GM12874 (cell line): ENCODE measurements at regions not wholly inside any gene's neighbourhood (a gene's known extent, or its start where the extent isn't known, plus 50 kb on each side); places are given as distances from the start of the nearest gene placed in this dataset.

Source experiments
- CTCF ChIP-seq: IDR thresholded peaks from 2 replicates; pipeline ENCODE4 v1.5.1; 2011; ENCODE audit warnings: low read depth, mild to moderate bottlenecking, control low read depth, low read length, moderate library complexity; ENCODE audit not compliant: insufficient read depth

GRCh38 chr2:234879671-234880455 is 72.0 kb upstream of the SH3BP4 start:
- TF ChIP-seq CTCF, result no peak

GRCh38 chr2:234874347-234875046 is 77.3 kb upstream of the SH3BP4 start:
- TF ChIP-seq CTCF, result no peak

GRCh38 chr2:234873828-234874173 is 78.0 kb upstream of the SH3BP4 start:
- TF ChIP-seq CTCF, result no peak

- no peak for TF ChIP-seq CTCF
Observed at GRCh38 chr2:234873103-234873827, 78.6 kb upstream of the SH3BP4 start.

- TF ChIP-seq CTCF, result no peak
Observed at GRCh38 chr2:234869969-234870368, 81.8 kb upstream of the SH3BP4 start.

GRCh38 chr2:234869164-234869563 is 82.7 kb upstream of the SH3BP4 start:
- TF ChIP-seq CTCF, result no peak

GRCh38 chr2:234867882-234868285 is 83.9 kb upstream of the SH3BP4 start:
- TF ChIP-seq CTCF, result no peak
